Endothelial cell of umbilical vein (primary cell): ENCODE measurements at regions not wholly inside any gene's neighbourhood (a gene's known extent, or its start where the extent isn't known, plus 50 kb on each side); places are given as distances from the start of the nearest gene placed in this dataset.

Experiments
- BruUV-seq: library from RNA; stranded (reverse); fragments of 400-500 nt; replicated peaks from 2 replicates; lab custom pipeline; 2021; lab: Mats Ljungman, UMichigan
- CTCF ChIA-PET: fragments of 300-600, 350-600 bp; sonication (Branson Sonifier 250); formaldehyde crosslinking; loops from one replicate; lab custom pipeline; 2021; ENCODE audit warnings: antibody characterized with exemption, inconsistent platforms; lab: Charles Lee
- POLR2A ChIA-PET: fragments of 300-600, 350-600 bp; sonication (Branson Sonifier 250); formaldehyde crosslinking; loops from one replicate; lab custom pipeline; 2021; ENCODE audit warnings: antibody characterized with exemption, inconsistent platforms; lab: Charles Lee
- DNase-seq: peaks from one replicate; pipeline ENCODE4 v3.0.0-alpha.2; 2011; ENCODE audit warnings: low read depth, low spot score
- FAIRE-seq: peaks from 2 replicates; lab custom pipeline; 2011; peaks lifted over from hg19 to GRCh38; lab: Jason Lieb, UNC
- H2AFZ ChIP-seq: 2 replicates; pipeline ENCODE4 v1.6.0; 2012; ENCODE audit warnings: low read depth, low read length, control low read depth, inconsistent platforms
- H3K27ac ChIP-seq: 2 replicates; pipeline ENCODE4 v1.5.1; 2011; ENCODE audit warnings: low read depth, mild to moderate bottlenecking, control low read depth, low read length, moderate library complexity; ENCODE audit not compliant: insufficient read depth
- H3K27me3 ChIP-seq, 2 experiments: 2 replicates each; pipeline versions ENCODE4 v1.6.0 to v1.6.1; 2011; ENCODE audit warnings: low read length in 2 of 2, mixed read lengths in 1 of 2; ENCODE audit not compliant: control insufficient read depth in 2 of 2, insufficient read depth in 2 of 2
- H3K36me3 ChIP-seq, 2 experiments: 2 replicates in 1 of 2; 3 replicates in 1 of 2; pipeline ENCODE4 v1.5.1; 2011; ENCODE audit warnings: low read length in 2 of 2, mild to moderate bottlenecking in 1 of 2, moderate library complexity in 1 of 2; ENCODE audit not compliant: control insufficient read depth in 2 of 2, insufficient read depth in 2 of 2; ENCODE audit errors: extremely low read depth in 1 of 2
- H3K4me1 ChIP-seq: 3 replicates; pipeline ENCODE4 v1.5.1; 2011; ENCODE audit warnings: mild to moderate bottlenecking, low read length; ENCODE audit not compliant: control insufficient read depth, insufficient read depth; ENCODE audit errors: extremely low read depth
- H3K4me2 ChIP-seq: 2 replicates; pipeline ENCODE4 v1.6.1; 2011; ENCODE audit warnings: low read length, control low read depth, mixed read lengths; ENCODE audit not compliant: insufficient read depth
- H3K4me3 ChIP-seq, 3 experiments: fragments of 200-600 bp in 1 of 3; sonication (generic), shearing (Covaris generic) in 1 of 3; replicated peaks in 1 of 3; 2 replicates each; pipeline ENCODE4 v1.5.1; 2011 to 2016; ENCODE audit warnings: control low read depth in 3 of 3, low read length in 3 of 3, mild to moderate bottlenecking in 2 of 3, inconsistent platforms in 1 of 3, low read depth in 1 of 3, moderate library complexity in 1 of 3; ENCODE audit not compliant: insufficient read depth in 1 of 3
- H3K79me2 ChIP-seq: 2 replicates; pipeline ENCODE4 v1.6.0; 2012; ENCODE audit warnings: low read length, inconsistent platforms; ENCODE audit not compliant: control insufficient read depth, insufficient read depth
- H3K9ac ChIP-seq: replicated peaks from 2 replicates; pipeline ENCODE3; 2011; ENCODE audit warnings: low read length, control low read depth; ENCODE audit not compliant: insufficient read depth; ENCODE audit errors: extremely low read depth
- H3K9me1 ChIP-seq: replicated peaks from 3 replicates; pipeline ENCODE4 v1.6.0; 2011; ENCODE audit warnings: mild to moderate bottlenecking, low read length; ENCODE audit not compliant: control insufficient read depth, insufficient read depth; ENCODE audit errors: extremely low read depth
- H3K9me3 ChIP-seq: replicated peaks from 2 replicates; pipeline ENCODE4 v1.5.1; 2012; ENCODE audit warnings: low read length, inconsistent platforms; ENCODE audit not compliant: control insufficient read depth, insufficient read depth
- H4K20me1 ChIP-seq: replicated peaks from 2 replicates; pipeline ENCODE3; 2011; ENCODE audit warnings: mild to moderate bottlenecking, low read length; ENCODE audit not compliant: control insufficient read depth, insufficient read depth; ENCODE audit errors: extremely low read depth
- EZH2 ChIP-seq: IDR thresholded peaks from 2 replicates; pipeline ENCODE4 v1.6.1; 2012; ENCODE audit warnings: borderline replicate concordance, low read depth, mild to moderate bottlenecking, moderate library complexity, low read length, inconsistent platforms; ENCODE audit not compliant: severe bottlenecking
- FOS ChIP-seq: IDR thresholded peaks from 2 replicates; pipeline ENCODE4 v1.6.1; 2011; ENCODE audit warnings: mild to moderate bottlenecking, low read length, moderate library complexity, borderline replicate concordance; ENCODE audit not compliant: insufficient read depth
- GATA2 ChIP-seq: IDR thresholded peaks from 2 replicates; pipeline ENCODE4 v1.7.0; 2011; ENCODE audit warnings: low read depth, mild to moderate bottlenecking, moderate library complexity, mixed read lengths, low read length; ENCODE audit not compliant: insufficient read length, insufficient read depth
- JUN ChIP-seq: IDR thresholded peaks from 2 replicates; pipeline ENCODE4 v1.6.1; 2011; ENCODE audit warnings: borderline replicate concordance, low read depth; ENCODE audit not compliant: insufficient read length, insufficient read depth
- MYC ChIP-seq: IDR thresholded peaks from one replicate; pipeline ENCODE4 v1.6.1; 2011; ENCODE audit warnings: mild to moderate bottlenecking, low read depth, low read length
- POLR2A ChIP-seq: IDR thresholded peaks from 2 replicates; pipeline ENCODE4 v1.6.1; 2012; ENCODE audit warnings: low read depth, mild to moderate bottlenecking, control low read depth, low read length
- POLR2AphosphoS5 ChIP-seq: IDR thresholded peaks from 2 replicates; pipeline ENCODE4 v1.6.1; 2012; ENCODE audit warnings: low read depth, mild to moderate bottlenecking, control low read depth, low read length, moderate library complexity; ENCODE audit not compliant: insufficient read depth
- dilution Hi-C: fragments of 300-500 bp; cut with MboI; formaldehyde crosslinking; loops from one replicate; pipeline ENCODE4 v1.15.0; 2019; ENCODE audit warnings: low sequenced_read_pairs; ENCODE audit not compliant: extremely low pct_ligation_motif_present
- intact Hi-C: fragments of 100-400 bp; cut with micrococcal nuclease; formaldehyde crosslinking; loops from one replicate; pipeline ENCODE4 v1.10.0; 2022
- TF ChIP-seq, protein P1 (sequence below): IDR thresholded peaks from 2 replicates; pipeline ENCODE4 v1.6.1; 2011; ENCODE audit not compliant: insufficient read depth, insufficient read length
- TF ChIP-seq, protein P2 (sequence below), 2 donors: IDR thresholded peaks; 1 replicate in 1 of 2; 2 replicates in 1 of 2; pipeline ENCODE4 v1.5.1; 2011; ENCODE audit warnings: low read length in 2 of 2, mild to moderate bottlenecking in 2 of 2, moderate library complexity in 2 of 2, control low read depth in 1 of 2, inconsistent platforms in 1 of 2, low read depth in 1 of 2; ENCODE audit not compliant: insufficient read depth in 1 of 2; ENCODE audit errors: extremely low read depth in 1 of 2

DNA sequence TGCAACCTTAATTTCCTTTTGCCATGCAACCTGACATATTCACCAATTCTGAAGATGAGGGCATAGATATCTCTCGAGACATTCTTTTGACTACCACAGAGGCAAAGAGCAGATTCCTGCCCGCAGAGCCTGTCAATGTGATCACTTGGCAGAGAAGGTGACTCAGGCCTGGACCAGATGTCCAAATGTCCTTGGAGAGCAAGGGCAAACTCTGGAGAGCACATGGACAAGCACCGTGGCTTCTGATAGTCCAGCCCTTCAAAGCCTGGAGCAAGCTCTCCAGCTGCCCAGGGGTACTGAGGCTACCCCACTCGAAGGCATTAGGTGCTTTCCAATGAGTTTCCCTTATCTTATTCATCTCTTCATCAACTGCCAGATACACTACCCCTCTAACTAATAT lies 50.4 kb upstream of the ALDH1B1 start:
- dilution Hi-C loops (no loop called here), intact Hi-C loops (no loop called here)
- no peaks in the 10 kb centered on the region for H3K4me1 ChIP-seq
- no peak for DNase-seq
- no peak overlapping the region for H2AFZ ChIP-seq
- no peaks in the 10 kb centered on the region for H4K20me1 ChIP-seq
- no peaks in the 10 kb centered on the region for H3K9me3 ChIP-seq
- H3K4me3 ChIP-seq: no peak overlapping the region
- no peak overlapping the region for H3K4me2 ChIP-seq
- FAIRE-seq: no peak
- BruUV-seq: no TSS peak
- no peak overlapping the region for H3K27ac ChIP-seq
- CTCF ChIA-PET: interaction anchor here (2.4 kb wide), 1 partner anchor 8 kb away, joined by 9 read pairs; no protein-coding TSS in a partner anchor
- H3K36me3 ChIP-seq: no peaks in the 10 kb centered on the region
- no peaks in the 10 kb centered on the region for H3K9me1 ChIP-seq
- no peaks in the 10 kb centered on the region for H3K79me2 ChIP-seq
- H3K27me3 ChIP-seq: peaks cover 8 to 15% of the 10 kb centered on the region in 2 experiments
- POLR2A ChIA-PET: no interaction called here
- H3K9ac ChIP-seq: no peak overlapping the region
- TF ChIP-seq, protein P1, sequence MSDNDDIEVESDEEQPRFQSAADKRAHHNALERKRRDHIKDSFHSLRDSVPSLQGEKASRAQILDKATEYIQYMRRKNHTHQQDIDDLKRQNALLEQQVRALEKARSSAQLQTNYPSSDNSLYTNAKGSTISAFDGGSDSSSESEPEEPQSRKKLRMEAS: no peak
- TF ChIP-seq EZH2: no peak
- no peak for TF ChIP-seq GATA2

DNA sequence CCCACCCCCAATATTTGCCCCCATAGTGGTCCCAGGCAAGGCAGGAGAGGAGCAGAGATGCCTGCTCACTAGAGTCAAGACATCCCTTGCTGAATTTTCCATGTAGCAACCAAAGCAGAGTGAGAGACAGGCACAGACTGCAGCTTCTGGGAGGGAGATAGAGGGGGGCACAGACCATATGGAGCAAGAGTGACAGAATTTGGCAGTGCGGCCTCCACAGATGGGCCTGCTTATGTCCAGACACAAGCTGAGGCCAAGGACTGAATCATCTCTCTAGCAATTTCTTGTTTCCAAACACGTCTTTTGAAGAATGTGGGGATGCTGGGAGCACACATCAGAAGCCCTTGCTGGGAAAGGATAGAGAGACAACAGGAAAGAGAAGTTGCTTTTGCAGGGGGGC lies 53.0 kb upstream of the ALDH1B1 start:
- Histone ChIP-seq H3K36me3 (no peaks in the 10 kb centered on the region), H2AFZ (no peak overlapping the region), H3K4me1 (no peaks in the 10 kb centered on the region), H4K20me1 (no peaks in the 10 kb centered on the region), H3K9me3 (no peaks in the 10 kb centered on the region), H3K79me2 (no peaks in the 10 kb centered on the region), H3K27me3 (peaks cover 9 to 32% of the 10 kb centered on the region in 2 experiments), H3K4me3 (no peak overlapping the region), H3K27ac (no peak overlapping the region), H3K4me2 (no peak overlapping the region), H3K9me1 (no peaks in the 10 kb centered on the region), H3K9ac (no peak overlapping the region)
- FAIRE-seq: no peak
- POLR2A ChIA-PET: no interaction called here
- dilution Hi-C loops (no loop called here), intact Hi-C loops (no loop called here)
- no TSS peak for BruUV-seq
- no peak for DNase-seq
- CTCF ChIA-PET: no interaction called here
- TF ChIP-seq EZH2 (no peak), JUN (no peak), POLR2AphosphoS5 (no peak), GATA2 (no peak), FOS (no peak), POLR2A (no peak), MYC (no peak)
- TF ChIP-seq, protein P2, sequence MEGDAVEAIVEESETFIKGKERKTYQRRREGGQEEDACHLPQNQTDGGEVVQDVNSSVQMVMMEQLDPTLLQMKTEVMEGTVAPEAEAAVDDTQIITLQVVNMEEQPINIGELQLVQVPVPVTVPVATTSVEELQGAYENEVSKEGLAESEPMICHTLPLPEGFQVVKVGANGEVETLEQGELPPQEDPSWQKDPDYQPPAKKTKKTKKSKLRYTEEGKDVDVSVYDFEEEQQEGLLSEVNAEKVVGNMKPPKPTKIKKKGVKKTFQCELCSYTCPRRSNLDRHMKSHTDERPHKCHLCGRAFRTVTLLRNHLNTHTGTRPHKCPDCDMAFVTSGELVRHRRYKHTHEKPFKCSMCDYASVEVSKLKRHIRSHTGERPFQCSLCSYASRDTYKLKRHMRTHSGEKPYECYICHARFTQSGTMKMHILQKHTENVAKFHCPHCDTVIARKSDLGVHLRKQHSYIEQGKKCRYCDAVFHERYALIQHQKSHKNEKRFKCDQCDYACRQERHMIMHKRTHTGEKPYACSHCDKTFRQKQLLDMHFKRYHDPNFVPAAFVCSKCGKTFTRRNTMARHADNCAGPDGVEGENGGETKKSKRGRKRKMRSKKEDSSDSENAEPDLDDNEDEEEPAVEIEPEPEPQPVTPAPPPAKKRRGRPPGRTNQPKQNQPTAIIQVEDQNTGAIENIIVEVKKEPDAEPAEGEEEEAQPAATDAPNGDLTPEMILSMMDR (IDR thresholded peaks at IDR 0.05; ENCODE audit: extremely low read depth in 1 of 2, insufficient read depth in 1 of 2, low read depth in 1 of 2, low read length in 2 of 2): no peak
- TF ChIP-seq, protein P1: no peak
